Activated CD4-positive, alpha-beta memory T cell treated with anti-CD3 and anti-CD28 coated beads, Interleukin-2, amount 10 ng/mL, durations not matched to agents 7 days and 5 days (primary cell): ENCODE measurements at regions not wholly inside any gene's neighbourhood (a gene's known extent, or its start where the extent isn't known, plus 50 kb on each side); places are given as distances from the start of the nearest gene placed in this dataset.

Source experiments
- CTCF ChIA-PET: fragments of 350-600 bp; sonication (Branson Sonifier 250); formaldehyde crosslinking; loops from one replicate; lab custom pipeline; 2021; ENCODE audit warnings: antibody characterized with exemption, inconsistent platforms; lab: Charles Lee
- POLR2A ChIA-PET: fragments of 350-600 bp; sonication (Branson Sonifier 250); formaldehyde crosslinking; loops from one replicate; lab custom pipeline; 2021; ENCODE audit warnings: antibody characterized with exemption; lab: Charles Lee
- DNase-seq: peaks from one replicate; pipeline ENCODE4 v3.0.0-alpha.2; 2020
- H3K27ac Mint-ChIP-seq: one replicate; pipeline ENCODE4 v1.8.0; 2021; ENCODE audit warnings: mild to moderate bottlenecking, mixed read lengths
- H3K27me3 Mint-ChIP-seq: one replicate; pipeline ENCODE4 v1.8.0; 2021; ENCODE audit warnings: mixed read lengths
- H3K36me3 Mint-ChIP-seq: one replicate; pipeline ENCODE4 v1.8.0; 2021; ENCODE audit warnings: low read depth, mixed read lengths
- H3K4me1 Mint-ChIP-seq: one replicate; pipeline ENCODE4 v1.8.0; 2021; ENCODE audit warnings: mixed read lengths
- H3K4me3 Mint-ChIP-seq: one replicate; pipeline ENCODE4 v1.8.0; 2021; ENCODE audit warnings: mild to moderate bottlenecking, mixed read lengths
- H3K9me3 Mint-ChIP-seq: one replicate; pipeline ENCODE4 v1.8.0; 2021; ENCODE audit warnings: mixed read lengths

GRCh38 chr2:157946919-157947557 is 70.9 kb upstream of the ACVR1 start:
- no peak for DNase-seq
- Mint-ChIP-seq H3K9me3 (no peaks in the 10 kb centered on the region), H3K27me3 (no peaks in the 10 kb centered on the region), H3K4me3 (no peak overlapping the region), H3K4me1 (no peaks in the 10 kb centered on the region), H3K27ac (no peak overlapping the region), H3K36me3 (no peaks in the 10 kb centered on the region)
- POLR2A ChIA-PET: no interaction called here
- CTCF ChIA-PET: no interaction called here

- Mint-ChIP-seq H3K27ac (no peak overlapping the region), H3K36me3 (no peaks in the 10 kb centered on the region), H3K4me1 (no peaks in the 10 kb centered on the region), H3K9me3 (no peaks in the 10 kb centered on the region), H3K4me3 (no peak overlapping the region), H3K27me3 (no peaks in the 10 kb centered on the region)
- ChIA-PET POLR2A (no interaction called here), CTCF (no interaction called here)
- DNase-seq: no peak
Measured at GRCh38 chr2:157940024-157940423, 63.9 kb upstream of the ACVR1 start.

- CTCF ChIA-PET: no interaction called here
- Mint-ChIP-seq H3K27ac (no peak overlapping the region), H3K36me3 (no peaks in the 10 kb centered on the region), H3K9me3 (no peaks in the 10 kb centered on the region), H3K4me3 (no peak overlapping the region), H3K27me3 (no peaks in the 10 kb centered on the region), H3K4me1 (no peaks in the 10 kb centered on the region)
- no peak for DNase-seq
- POLR2A ChIA-PET: no interaction called here
Measured at GRCh38 chr2:157938556-157938955, 62.4 kb upstream of the ACVR1 start.

DNA sequence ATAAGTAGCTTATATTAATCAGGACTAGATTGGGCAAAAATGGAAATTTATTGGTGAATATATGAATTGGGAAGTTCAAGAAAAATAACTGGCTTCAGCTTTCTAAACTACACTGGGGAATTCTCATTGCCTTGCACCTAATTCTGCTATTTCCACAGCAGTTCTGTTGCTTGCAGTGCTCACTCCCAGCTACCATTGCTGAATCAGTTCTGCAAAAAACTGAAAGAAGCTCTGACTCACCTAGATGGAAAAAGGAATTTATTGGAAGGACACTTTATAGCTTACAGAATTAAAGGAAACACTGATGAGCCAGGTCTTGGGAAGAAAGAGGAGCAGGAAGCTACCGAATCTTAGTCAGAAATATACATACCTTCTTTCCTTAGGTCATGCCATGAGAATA is 60.3 kb upstream of the ACVR1 start:
- no peak overlapping the region for H3K27ac Mint-ChIP-seq

DNA sequence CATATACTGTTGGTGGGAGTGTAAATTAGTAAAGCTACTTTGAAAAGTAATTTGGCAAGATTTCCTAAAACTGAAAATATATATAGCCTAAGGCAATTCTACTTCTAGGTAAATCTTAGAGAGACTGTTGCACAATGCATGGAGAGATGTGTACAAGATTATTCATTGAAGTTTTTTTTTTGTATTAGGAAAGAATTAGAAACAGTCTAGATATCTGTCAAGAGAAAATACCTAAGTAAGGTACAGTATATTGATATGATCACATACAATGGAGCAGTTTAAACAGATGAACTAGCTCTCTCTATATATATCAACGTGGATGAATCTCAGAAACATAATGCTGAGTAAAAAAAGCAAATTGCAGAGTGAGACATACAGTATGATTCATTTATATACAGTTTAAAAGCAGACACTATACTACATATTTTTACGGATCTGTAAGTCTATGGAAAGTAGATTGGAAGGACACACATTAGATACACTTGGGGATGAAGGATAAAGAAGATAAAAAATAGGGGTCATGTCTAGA is 59.3 kb upstream of the ACVR1 start:
- no peaks in the 10 kb centered on the region for H3K36me3 Mint-ChIP-seq
- no peak overlapping the region for H3K4me3 Mint-ChIP-seq
- no peaks in the 10 kb centered on the region for H3K9me3 Mint-ChIP-seq
- H3K4me1 Mint-ChIP-seq: no peaks in the 10 kb centered on the region
- ChIA-PET POLR2A (interaction anchor here (1.2 kb wide), 1 partner anchor 37 kb away, joined by 3 read pairs; no protein-coding TSS in a partner anchor), CTCF (interaction anchor here (0.6 kb wide), 1 partner anchor 29 kb away, joined by 3 read pairs; no protein-coding TSS in a partner anchor)
- no peaks in the 10 kb centered on the region for H3K27me3 Mint-ChIP-seq
- DNase-seq: no peak
- H3K27ac Mint-ChIP-seq: no peak overlapping the region

More for the DNA sequence above, 60.3 kb upstream of the ACVR1 start:
- Mint-ChIP-seq H3K9me3 (no peaks in the 10 kb centered on the region), H3K4me3 (no peak overlapping the region), H3K36me3 (no peaks in the 10 kb centered on the region), H3K4me1 (no peaks in the 10 kb centered on the region), H3K27me3 (no peaks in the 10 kb centered on the region)
- ChIA-PET CTCF (interaction anchor here (0.7 to 1.2 kb wide), 2 partner anchors 88 to 600 kb away, joined by 3 read pairs; no protein-coding TSS in a partner anchor), POLR2A (interaction anchor here (1.2 kb wide), 1 partner anchor 38 kb away, joined by 3 read pairs; no protein-coding TSS in a partner anchor)
- no peak for DNase-seq

DNA sequence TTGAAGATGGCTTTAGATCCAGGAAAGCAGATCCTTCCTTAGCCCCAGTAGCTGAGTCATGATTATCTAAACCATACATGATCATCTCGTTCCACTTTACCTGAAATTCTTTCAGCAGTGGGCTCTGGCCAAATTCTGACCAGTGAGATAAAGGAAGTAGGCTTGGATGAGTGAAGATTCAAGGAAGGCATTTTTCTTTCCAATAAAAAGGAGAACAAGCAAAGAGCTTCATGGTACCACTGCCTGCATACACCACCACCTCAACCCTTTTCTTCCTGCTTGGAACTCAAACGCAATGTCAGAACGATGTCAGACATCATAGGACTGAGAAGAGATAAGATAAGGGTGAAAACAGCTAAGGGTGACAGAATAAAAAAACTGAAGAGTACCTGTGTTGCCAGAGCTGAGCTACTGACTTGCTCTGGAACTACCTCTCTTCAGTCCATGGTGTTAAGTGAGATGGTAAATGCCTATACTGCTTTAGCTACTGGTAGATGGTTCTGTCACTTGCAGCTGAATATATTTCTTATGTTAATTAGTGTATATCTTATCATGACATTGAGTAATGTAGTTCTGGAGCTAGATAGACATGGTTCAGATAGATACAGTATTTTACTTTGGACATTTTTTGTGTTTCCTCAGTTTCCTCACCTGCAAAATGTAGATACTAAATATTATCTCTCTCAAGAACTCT is 58.7 kb upstream of the ACVR1 start:
- H3K4me1 Mint-ChIP-seq: no peaks in the 10 kb centered on the region

GRCh38 chr2:157933160-157933920 is 57.2 kb upstream of the ACVR1 start:
- Mint-ChIP-seq H3K27me3 (no peaks in the 10 kb centered on the region), H3K9me3 (no peaks in the 10 kb centered on the region), H3K4me1 (no peaks in the 10 kb centered on the region), H3K27ac (no peak overlapping the region), H3K36me3 (no peaks in the 10 kb centered on the region), H3K4me3 (no peak overlapping the region)
- DNase-seq: no peak
- CTCF ChIA-PET: no interaction called here
- POLR2A ChIA-PET: no interaction called here

More for the DNA sequence above, 58.7 kb upstream of the ACVR1 start:
- H3K27me3 Mint-ChIP-seq: no peaks in the 10 kb centered on the region
- DNase-seq: no peak
- ChIA-PET POLR2A (no interaction called here), CTCF (interaction anchor here (0.6 kb wide), 1 partner anchor 29 kb away, joined by 3 read pairs; no protein-coding TSS in a partner anchor)
- no peak overlapping the region for H3K27ac Mint-ChIP-seq
- no peaks in the 10 kb centered on the region for H3K36me3 Mint-ChIP-seq
- no peak overlapping the region for H3K4me3 Mint-ChIP-seq
- H3K9me3 Mint-ChIP-seq: no peaks in the 10 kb centered on the region

DNA sequence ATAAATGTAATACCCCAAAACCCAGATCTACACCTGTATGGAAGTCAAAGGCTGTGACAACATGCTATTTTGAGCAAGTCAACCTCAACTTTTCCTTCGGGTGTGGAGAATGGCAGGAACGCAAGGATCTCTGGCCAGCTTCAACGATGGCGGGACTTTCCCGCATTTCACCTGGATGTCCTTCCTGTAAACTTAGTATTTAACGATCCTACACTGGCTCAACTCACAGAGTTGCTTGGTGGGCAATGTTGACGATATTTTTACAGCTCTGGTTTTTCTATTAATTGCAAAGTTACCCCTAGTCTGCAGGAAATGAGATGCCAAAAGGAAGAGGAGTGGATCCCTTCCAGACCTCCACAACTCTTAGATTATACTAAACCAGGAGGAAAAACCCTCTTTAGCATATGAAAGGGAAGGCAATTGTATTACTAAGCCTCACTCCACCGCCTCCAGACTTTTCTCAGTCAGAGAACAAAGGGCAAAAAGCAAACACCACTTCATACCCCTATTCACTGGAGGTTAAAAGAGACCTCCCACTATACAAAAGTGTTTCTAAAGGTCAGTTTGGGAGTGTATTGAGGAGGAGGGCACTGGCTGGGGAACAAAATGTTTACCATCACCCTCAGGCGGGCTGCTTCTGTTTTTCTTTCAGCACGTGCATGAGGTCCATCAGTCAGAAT is 56.5 kb upstream of the ACVR1 start:
- Mint-ChIP-seq H3K4me3 (no peak overlapping the region), H3K27me3 (no peaks in the 10 kb centered on the region), H3K27ac (no peak overlapping the region), H3K9me3 (no peaks in the 10 kb centered on the region), H3K4me1 (no peaks in the 10 kb centered on the region), H3K36me3 (no peaks in the 10 kb centered on the region)
- DNase-seq: no peak
- POLR2A ChIA-PET: no interaction called here
- CTCF ChIA-PET: no interaction called here

- H3K4me3 Mint-ChIP-seq: no peak overlapping the region
- POLR2A ChIA-PET: no interaction called here
- CTCF ChIA-PET: interaction anchor here (1.0 kb wide), 1 partner anchor 18 kb away, joined by 3 read pairs; no protein-coding TSS in a partner anchor
- no peak for DNase-seq
- H3K27ac Mint-ChIP-seq: no peak overlapping the region
- H3K9me3 Mint-ChIP-seq: no peaks in the 10 kb centered on the region
- no peaks in the 10 kb centered on the region for H3K27me3 Mint-ChIP-seq
- H3K4me1 Mint-ChIP-seq: no peaks in the 10 kb centered on the region
- H3K36me3 Mint-ChIP-seq: no peaks in the 10 kb centered on the region
Measured at GRCh38 chr2:157931542-157931941, 55.4 kb upstream of the ACVR1 start.

GRCh38 chr2:157930728-157931127 is 54.6 kb upstream of the ACVR1 start:
- DNase-seq: no peak
- POLR2A ChIA-PET: no interaction called here
- H3K4me3 Mint-ChIP-seq: no peak overlapping the region
- no peaks in the 10 kb centered on the region for H3K4me1 Mint-ChIP-seq
- no peaks in the 10 kb centered on the region for H3K9me3 Mint-ChIP-seq
- no peaks in the 10 kb centered on the region for H3K27me3 Mint-ChIP-seq
- H3K27ac Mint-ChIP-seq: no peak overlapping the region
- CTCF ChIA-PET: no interaction called here
- no peaks in the 10 kb centered on the region for H3K36me3 Mint-ChIP-seq

GRCh38 chr2:157929871-157930667 is 53.9 kb upstream of the ACVR1 start:
- ChIA-PET CTCF (no interaction called here), POLR2A (no interaction called here)
- no peak for DNase-seq
- Mint-ChIP-seq H3K27ac (no peak overlapping the region), H3K27me3 (no peaks in the 10 kb centered on the region), H3K9me3 (no peaks in the 10 kb centered on the region), H3K4me1 (no peaks in the 10 kb centered on the region), H3K36me3 (no peaks in the 10 kb centered on the region), H3K4me3 (no peak overlapping the region)

DNA sequence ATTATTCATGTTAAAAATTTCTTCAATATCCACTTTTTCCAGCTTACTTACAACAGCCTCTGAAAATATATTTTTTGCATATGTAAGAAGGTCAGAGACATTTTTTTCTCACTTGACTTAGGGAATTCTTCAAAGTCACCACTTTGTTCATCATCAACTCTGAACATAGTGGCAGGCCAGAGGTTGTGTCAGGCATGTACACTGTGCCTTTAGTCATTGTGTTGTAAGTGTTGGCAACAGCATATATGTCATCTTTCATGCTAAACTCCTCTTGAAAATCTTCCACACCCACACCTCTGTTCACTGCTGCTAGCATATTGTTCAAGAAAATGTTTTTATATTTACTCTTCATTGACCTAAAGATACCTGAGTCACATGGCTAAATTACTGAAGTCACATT is 52.2 kb upstream of the ACVR1 start:
- Mint-ChIP-seq H3K4me3 (no peak overlapping the region), H3K36me3 (no peaks in the 10 kb centered on the region), H3K27me3 (no peaks in the 10 kb centered on the region), H3K27ac (no peak overlapping the region), H3K4me1 (no peaks in the 10 kb centered on the region), H3K9me3 (no peaks in the 10 kb centered on the region)
- no peak for DNase-seq
- ChIA-PET POLR2A (no interaction called here), CTCF (no interaction called here)
